DND-41 (cell line): ENCODE measurements at regions not wholly inside any gene's neighbourhood (a gene's known extent, or its start where the extent isn't known, plus 50 kb on each side); places are given as distances from the start of the nearest gene placed in this dataset.

Experiments used
- ATAC-seq: fragments of 200-7000 bp; cut with Tn5 transposase; 3 replicates; pipeline ENCODE4 v1.9.1; 2021; ENCODE audit warnings: low read depth; ENCODE audit not compliant: insufficient read depth
- DNase-seq: peaks from one replicate; pipeline ENCODE4 v3.0.0-alpha.2; 2020
- H2AFZ ChIP-seq: 2 replicates; pipeline ENCODE4 v1.6.0; 2012; ENCODE audit warnings: low read depth, low read length
- H3K27ac ChIP-seq: 2 replicates; pipeline ENCODE4 v1.5.1; 2012; ENCODE audit warnings: low read length, inconsistent platforms
- H3K27me3 ChIP-seq: fragments of 200-600 bp; sonication (generic); 2 replicates; pipeline ENCODE4 v1.6.0; 2012; ENCODE audit warnings: low read length, mild to moderate bottlenecking, inconsistent platforms; ENCODE audit not compliant: insufficient read depth, poor library complexity
- H3K36me3 ChIP-seq: 2 replicates; pipeline ENCODE4 v1.5.1; 2012; ENCODE audit warnings: low read length, inconsistent platforms; ENCODE audit not compliant: insufficient read depth
- H3K4me1 ChIP-seq: 2 replicates; pipeline ENCODE4 v1.5.1; 2012; ENCODE audit warnings: mild to moderate bottlenecking, low read length; ENCODE audit not compliant: insufficient read depth
- H3K4me2 ChIP-seq: 2 replicates; pipeline ENCODE4 v1.6.0; 2012; ENCODE audit warnings: mild to moderate bottlenecking, moderate library complexity, low read length, inconsistent platforms; ENCODE audit not compliant: insufficient read depth
- H3K4me3 ChIP-seq, 2 experiments: fragments of 200-600 bp in 1 of 2; shearing (Covaris generic) in 1 of 2; 2 replicates each; pipeline ENCODE4 v1.5.1; 2012 to 2016; ENCODE audit warnings: inconsistent platforms in 2 of 2, low read length in 2 of 2, mild to moderate bottlenecking in 2 of 2, low read depth in 1 of 2, moderate library complexity in 1 of 2
- H3K79me2 ChIP-seq: 2 replicates; pipeline ENCODE4 v1.6.0; 2012; ENCODE audit warnings: low read length, inconsistent platforms; ENCODE audit not compliant: insufficient read depth
- H3K9ac ChIP-seq: 2 replicates; pipeline ENCODE4 v1.6.0; 2012; ENCODE audit warnings: low read depth, mild to moderate bottlenecking, inconsistent platforms, low read length, moderate library complexity
- H3K9me3 ChIP-seq: 2 replicates; pipeline ENCODE4 v1.5.1; 2012; ENCODE audit warnings: low read length, moderate library complexity, mild to moderate bottlenecking, inconsistent platforms; ENCODE audit not compliant: insufficient read depth, severe bottlenecking
- H4K20me1 ChIP-seq: 2 replicates; pipeline ENCODE4 v1.6.0; 2012; ENCODE audit warnings: low read length; ENCODE audit not compliant: insufficient read depth
- EZH2 ChIP-seq: IDR thresholded peaks from 3 replicates; pipeline ENCODE4 v1.6.1; 2012; ENCODE audit warnings: borderline replicate concordance, low read depth, mild to moderate bottlenecking, moderate library complexity, low read length, inconsistent platforms; ENCODE audit not compliant: severe bottlenecking
- TF ChIP-seq, protein P1 (sequence below): IDR thresholded peaks from 2 replicates; pipeline ENCODE4 v1.5.1; 2012; ENCODE audit warnings: borderline replicate concordance, low read length, moderate library complexity, mild to moderate bottlenecking; ENCODE audit not compliant: poor library complexity, severe bottlenecking; ENCODE audit errors: extremely low read depth

DNA sequence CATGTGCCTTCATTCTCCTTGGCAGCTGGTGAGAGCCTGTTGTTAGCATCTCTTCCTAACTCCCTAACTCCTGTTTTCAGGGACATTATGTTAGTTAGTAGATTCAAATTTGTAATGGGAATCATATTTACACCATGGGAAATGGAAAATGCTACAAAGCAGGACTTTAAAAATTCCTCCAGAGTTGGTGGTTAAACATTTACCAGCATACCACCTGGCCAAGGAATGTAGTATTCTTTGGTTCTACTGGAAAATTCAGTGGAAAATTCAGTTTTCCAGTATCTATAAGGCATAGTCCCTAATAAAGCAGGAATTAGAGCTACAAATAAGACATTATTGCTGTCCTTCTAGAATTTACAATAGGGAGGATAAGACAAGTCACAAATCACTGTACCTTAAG lies 291.7 kb downstream of the GPD2 start:
- no peak overlapping the region for H2AFZ ChIP-seq
- no peaks in the 10 kb centered on the region for H3K4me1 ChIP-seq
- no peak for ATAC-seq
- no peaks in the 10 kb centered on the region for H3K36me3 ChIP-seq
- no peak for TF ChIP-seq EZH2
- TF ChIP-seq, protein P1, sequence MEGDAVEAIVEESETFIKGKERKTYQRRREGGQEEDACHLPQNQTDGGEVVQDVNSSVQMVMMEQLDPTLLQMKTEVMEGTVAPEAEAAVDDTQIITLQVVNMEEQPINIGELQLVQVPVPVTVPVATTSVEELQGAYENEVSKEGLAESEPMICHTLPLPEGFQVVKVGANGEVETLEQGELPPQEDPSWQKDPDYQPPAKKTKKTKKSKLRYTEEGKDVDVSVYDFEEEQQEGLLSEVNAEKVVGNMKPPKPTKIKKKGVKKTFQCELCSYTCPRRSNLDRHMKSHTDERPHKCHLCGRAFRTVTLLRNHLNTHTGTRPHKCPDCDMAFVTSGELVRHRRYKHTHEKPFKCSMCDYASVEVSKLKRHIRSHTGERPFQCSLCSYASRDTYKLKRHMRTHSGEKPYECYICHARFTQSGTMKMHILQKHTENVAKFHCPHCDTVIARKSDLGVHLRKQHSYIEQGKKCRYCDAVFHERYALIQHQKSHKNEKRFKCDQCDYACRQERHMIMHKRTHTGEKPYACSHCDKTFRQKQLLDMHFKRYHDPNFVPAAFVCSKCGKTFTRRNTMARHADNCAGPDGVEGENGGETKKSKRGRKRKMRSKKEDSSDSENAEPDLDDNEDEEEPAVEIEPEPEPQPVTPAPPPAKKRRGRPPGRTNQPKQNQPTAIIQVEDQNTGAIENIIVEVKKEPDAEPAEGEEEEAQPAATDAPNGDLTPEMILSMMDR: no peak
- no peak overlapping the region for H3K9ac ChIP-seq
- H3K27ac ChIP-seq: no peak overlapping the region
- no peaks in the 10 kb centered on the region for H3K27me3 ChIP-seq
- no peaks in the 10 kb centered on the region for H3K9me3 ChIP-seq
- H3K79me2 ChIP-seq: no peaks in the 10 kb centered on the region
- no peak for DNase-seq
- H3K4me3 ChIP-seq: no peak overlapping the region
- H3K4me2 ChIP-seq: no peak overlapping the region
- no peaks in the 10 kb centered on the region for H4K20me1 ChIP-seq

DNA sequence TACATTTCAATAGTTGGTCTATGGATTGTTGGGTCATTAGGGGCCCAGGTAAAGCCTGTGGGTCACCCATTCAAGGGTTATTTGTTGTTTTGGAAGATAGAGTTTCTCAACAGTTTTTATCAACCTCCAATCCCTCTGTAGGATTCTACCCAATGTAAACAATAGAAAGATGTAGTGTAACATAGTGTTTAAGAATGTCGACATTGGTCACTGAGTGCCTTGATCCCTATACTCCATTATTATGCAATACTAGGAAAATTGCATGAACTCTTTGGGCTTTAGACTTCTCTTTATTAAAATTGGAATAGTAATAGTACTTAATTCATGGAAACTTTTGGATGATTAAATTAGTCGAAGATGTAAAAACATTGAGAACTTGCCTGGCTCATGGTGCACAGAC lies 292.1 kb downstream of the GPD2 start:
- Histone ChIP-seq H2AFZ (no peak overlapping the region), H3K9me3 (no peaks in the 10 kb centered on the region), H3K27ac (no peak overlapping the region), H3K9ac (no peak overlapping the region), H3K4me1 (no peaks in the 10 kb centered on the region), H4K20me1 (no peaks in the 10 kb centered on the region), H3K27me3 (no peaks in the 10 kb centered on the region), H3K79me2 (no peaks in the 10 kb centered on the region), H3K4me2 (no peak overlapping the region), H3K4me3 (no peak overlapping the region), H3K36me3 (no peaks in the 10 kb centered on the region)
- TF ChIP-seq, protein P1: no peak
- no peak for TF ChIP-seq EZH2
- ATAC-seq (no peak), DNase-seq (no peak)

DNA sequence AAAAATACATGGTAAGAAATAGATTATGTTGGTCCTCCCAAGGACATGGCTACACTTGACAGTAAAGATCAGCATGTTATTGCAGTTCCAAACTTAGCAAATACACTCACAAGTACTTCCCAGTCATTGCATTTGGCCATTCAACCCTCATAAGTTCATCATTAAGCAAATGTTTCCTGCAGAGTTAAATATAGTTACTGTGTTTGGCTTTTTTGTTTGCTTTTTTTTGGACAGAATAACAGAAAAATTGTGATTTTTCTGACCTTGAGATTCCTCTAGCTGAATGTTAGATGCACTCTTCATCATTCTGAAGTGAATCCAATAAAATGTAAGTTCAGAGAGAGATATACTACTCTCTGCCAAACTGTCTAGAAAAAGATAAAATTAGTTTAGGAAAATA lies 295.3 kb downstream of the GPD2 start:
- Histone ChIP-seq H4K20me1 (no peaks in the 10 kb centered on the region), H3K27me3 (no peaks in the 10 kb centered on the region), H3K9me3 (no peaks in the 10 kb centered on the region), H3K36me3 (no peaks in the 10 kb centered on the region), H2AFZ (no peak overlapping the region), H3K4me3 (no peak overlapping the region), H3K27ac (no peak overlapping the region), H3K9ac (no peak overlapping the region), H3K79me2 (no peaks in the 10 kb centered on the region), H3K4me2 (no peak overlapping the region), H3K4me1 (no peaks in the 10 kb centered on the region)
- TF ChIP-seq, protein P1: no peak
- no peak for TF ChIP-seq EZH2
- DNase-seq: no peak
- no peak for ATAC-seq

- Histone ChIP-seq H3K9ac (no peak overlapping the region), H4K20me1 (no peaks in the 10 kb centered on the region), H3K27me3 (no peaks in the 10 kb centered on the region), H3K9me3 (no peaks in the 10 kb centered on the region), H3K4me2 (no peak overlapping the region), H3K4me1 (no peaks in the 10 kb centered on the region), H3K27ac (no peak overlapping the region), H3K36me3 (no peaks in the 10 kb centered on the region), H3K4me3 (no peak overlapping the region), H2AFZ (no peak overlapping the region), H3K79me2 (no peaks in the 10 kb centered on the region)
- DNase-seq (no peak), ATAC-seq (no peak)
- TF ChIP-seq, protein P1: no peak
These were observed 300.8 kb downstream of the GPD2 start for GRCh38 chr2:156736950-156737349.
